ENCODE measurements at regions not wholly inside any gene's neighbourhood (a gene's known extent, or its start where the extent isn't known, plus 50 kb on each side); places are given as distances from the start of the nearest gene placed in this dataset.

- H3K9me3 ChIP-seq = peaks cover 0 to 33% (median 7%) of the 10 kb centered on the region in 12 donors
- TF ChIP-seq CTCF (IDR thresholded peaks at IDR 0.05) (no peak), POLR2A (IDR thresholded peaks at IDR 0.05) (no peak)
- no peaks in the 10 kb centered on the region for H3K36me3 ChIP-seq
- no peaks in the 10 kb centered on the region for H3K4me1 ChIP-seq
- H3K4me3 ChIP-seq = no peak overlapping the region
- ATAC-seq = no peak
- no peak overlapping the region for H3K27ac ChIP-seq
- intact Hi-C loops (cut with DNase I) = no loop called here
- DNase-seq = no peak
- H3K27me3 ChIP-seq = no peaks in the 10 kb centered on the region
- WGBS, 4 donors = 66 to 78% (median 71%) methylated on average over 1 of the region's 1 CpG; no CpG with 5 or more reads in 1 of the 4 donors
These were observed 75.7 kb upstream of the TP63 start for GRCh38 chr3:189555558-189555881.

- no peaks in the 10 kb centered on the region for H3K36me3 ChIP-seq
- no peak overlapping the region for H3K27ac ChIP-seq
- TF ChIP-seq CTCF (IDR thresholded peaks at IDR 0.05) (no peak), POLR2A (IDR thresholded peaks at IDR 0.05) (no peak)
- peaks cover 0 to 10% (median 0%) of the 10 kb centered on the region in 12 donors for H3K9me3 ChIP-seq
- H3K4me3 ChIP-seq = no peak overlapping the region
- intact Hi-C loops (cut with DNase I) = no loop called here
- H3K4me1 ChIP-seq = no peaks in the 10 kb centered on the region
- DNase-seq (no peak), ATAC-seq (no peak)
- H3K27me3 ChIP-seq = no peaks in the 10 kb centered on the region
- WGBS, 4 donors = 82 to 92% (median 88%) methylated on average over 3 of the region's 3 CpGs
These were observed 73.4 kb upstream of the TP63 start for GRCh38 chr3:189557824-189558223.

- H3K27me3 ChIP-seq = no peaks in the 10 kb centered on the region
These were observed 69.9 kb upstream of the TP63 start for GRCh38 chr3:189561256-189561655.

GRCh38 chr3:189563853-189564563 lies 67.2 kb upstream of the TP63 start:
- Histone ChIP-seq H3K4me3 (no peak overlapping the region), H3K9me3 (no peaks in the 10 kb centered on the region), H3K4me1 (no peaks in the 10 kb centered on the region), H3K27me3 (no peaks in the 10 kb centered on the region), H3K36me3 (no peaks in the 10 kb centered on the region), H3K27ac (no peak overlapping the region)
- intact Hi-C loops (cut with DNase I) = no loop called here
- ATAC-seq (no peak), DNase-seq (no peak)
- TF ChIP-seq POLR2A (IDR thresholded peaks at IDR 0.05) = no peak
- no peak for TF ChIP-seq CTCF (IDR thresholded peaks at IDR 0.05)
- WGBS, 4 donors = 75 to 79% (median 76%) methylated on average over 6 of the region's 6 CpGs

More at GRCh38 chr3:189561256-189561655, 69.9 kb upstream of the TP63 start:
- WGBS, 4 donors = 79 to 88% (median 83%) methylated on average over 2 of the region's 2 CpGs
- no peaks in the 10 kb centered on the region for H3K36me3 ChIP-seq
- DNase-seq (no peak), ATAC-seq (no peak)
- no peak overlapping the region for H3K4me3 ChIP-seq
- peaks cover 0 to 5% (median 0%) of the 10 kb centered on the region in 12 donors for H3K9me3 ChIP-seq
- TF ChIP-seq CTCF (IDR thresholded peaks at IDR 0.05) (no peak), POLR2A (IDR thresholded peaks at IDR 0.05) (no peak)
- no peaks in the 10 kb centered on the region for H3K4me1 ChIP-seq
- intact Hi-C loops (cut with DNase I) = no loop called here
- H3K27ac ChIP-seq = no peak overlapping the region

Data from heart left ventricle (tissue), 16 donors.